ENCODE measurements at regions not wholly inside any gene's neighbourhood (a gene's known extent, or its start where the extent isn't known, plus 50 kb on each side); places are given as distances from the start of the nearest gene placed in this dataset.

DNA sequence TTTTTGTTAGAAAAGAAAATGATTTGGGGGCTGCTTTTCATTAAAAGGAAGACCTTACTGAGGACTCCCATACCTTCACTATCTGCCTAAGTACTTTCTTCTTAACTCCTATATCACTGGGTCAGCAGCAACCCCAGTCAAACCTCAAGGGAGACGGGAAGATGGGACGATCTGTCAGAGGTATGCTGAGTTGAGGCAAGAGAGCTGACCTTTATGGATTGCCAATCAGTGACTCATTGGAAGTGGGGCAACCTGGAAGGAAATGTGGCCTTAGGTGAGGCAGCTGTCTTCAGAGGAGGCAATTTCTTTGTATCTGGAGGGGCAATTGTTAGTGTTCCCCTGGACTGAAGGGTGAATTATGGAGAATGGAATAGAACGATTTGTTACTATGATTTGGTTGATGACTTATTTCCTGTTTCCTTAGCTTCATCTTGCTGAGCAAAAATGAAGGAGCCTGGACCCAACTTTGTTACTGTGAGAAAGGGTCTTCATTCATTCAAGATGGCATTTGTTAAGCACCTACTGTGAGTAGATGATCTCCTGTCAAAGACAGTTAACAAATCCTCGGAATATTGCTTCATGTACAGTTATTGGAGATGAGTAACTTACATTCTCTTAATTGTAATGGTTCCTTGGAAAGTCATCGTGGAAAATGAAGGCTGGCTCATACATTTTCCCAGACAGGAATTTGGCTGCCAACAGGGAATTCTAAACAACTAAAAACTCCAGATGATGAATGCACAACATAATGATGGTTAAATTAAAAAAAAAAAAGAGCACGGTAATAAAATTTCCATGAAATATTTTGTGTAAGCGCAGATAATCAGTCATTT, 134.7 kb upstream of the KCNJ15 start:
- intact Hi-C loops (cut with micrococcal nuclease), result no loop called here
- WGBS, 2 experiments (ENCODE audit: extremely low coverage in 2 of 2, insufficient read length in 1 of 2), result no CpG with 5 or more reads among the region's 7 CpGs

More for the DNA sequence above, 134.7 kb upstream of the KCNJ15 start:
- Histone ChIP-seq H3K4ac (ENCODE audit: low read depth, low read length) (no peak overlapping the region), H3K14ac (replicated peaks; ENCODE audit: low read depth, low read length) (no peak overlapping the region), H3K9me1 (ENCODE audit: insufficient read depth, low read length) (no peaks in the 10 kb centered on the region), H3K27ac (ENCODE audit: insufficient read depth, low read length) (no peak overlapping the region), H3K4me2 (ENCODE audit: low read depth, low read length) (no peak overlapping the region), H2AK9ac (replicated peaks; ENCODE audit: low read depth, low read length, poor library complexity) (no peak overlapping the region), H3K9me3 (ENCODE audit: control insufficient read depth, insufficient read depth, low read length) (no peaks in the 10 kb centered on the region), H3K79me1 (ENCODE audit: low read depth in 1 of 2, low read length in 2 of 2) (no peaks in the 10 kb centered on the region), H3K4me1 (ENCODE audit: control insufficient read depth, insufficient read depth, low read length) (no peaks in the 10 kb centered on the region), H2AFZ (replicated peaks; ENCODE audit: low read length, poor library complexity) (no peak overlapping the region), H2BK5ac (ENCODE audit: low read depth, low read length, poor library complexity, severe bottlenecking) (no peak overlapping the region), H3K18ac (ENCODE audit: low read depth, low read length) (no peak overlapping the region), H2BK120ac (ENCODE audit: low read depth, low read length) (no peak overlapping the region), H3K56ac (ENCODE audit: extremely low read depth, insufficient read depth, low read length) (no peak overlapping the region), H4K8ac (ENCODE audit: low read depth in 2 of 2, low read length in 2 of 2) (no peak overlapping the region), H3K36me3 (ENCODE audit: control insufficient read depth, insufficient read depth, low read length) (no peaks in the 10 kb centered on the region), H4K91ac (ENCODE audit: insufficient read depth, low read depth, low read length) (no peak overlapping the region), H2BK15ac (ENCODE audit: low read depth, low read length) (no peak overlapping the region), H4K20me1 (ENCODE audit: insufficient read depth, low read length) (no peaks in the 10 kb centered on the region), H2AK5ac (ENCODE audit: low read depth, low read length) (no peak overlapping the region), H3K27me3 (ENCODE audit: control insufficient read depth, insufficient read depth, low read length) (peaks cover 6% of the 10 kb centered on the region), H4K5ac (ENCODE audit: low read depth, low read length) (no peak overlapping the region), H3K9ac (ENCODE audit: low read depth, low read length) (no peak overlapping the region), H3K23ac (ENCODE audit: low read depth, low read length) (no peak overlapping the region), H3K4me3 (ENCODE audit: insufficient read depth, low read depth, low read length) (no peak overlapping the region), H2BK20ac (ENCODE audit: low read depth, low read length) (no peak overlapping the region)
- TF ChIP-seq FOS (IDR thresholded peaks at IDR 0.05; ENCODE audit: low read depth, low read length) (no peak), BHLHE40 (IDR thresholded peaks at IDR 0.05; ENCODE audit: low read depth, low read length) (no peak), RAD21 (IDR thresholded peaks at IDR 0.05; ENCODE audit: low read length) (no peak), RFX5 (IDR thresholded peaks at IDR 0.05; ENCODE audit: low read depth, low read length) (no peak), SMC3 (IDR thresholded peaks at IDR 0.05; ENCODE audit: low read depth, low read length) (no peak), MAZ (IDR thresholded peaks at IDR 0.05; ENCODE audit: borderline replicate concordance, low read depth, low read length) (no peak), MAFK (IDR thresholded peaks at IDR 0.05; ENCODE audit: low read depth, low read length) (no peak), MXI1 (IDR thresholded peaks at IDR 0.05; ENCODE audit: borderline replicate concordance, low read depth, low read length) (no peak), CHD1 (IDR thresholded peaks at IDR 0.05; ENCODE audit: low read depth, low read length) (no peak), CEBPB (IDR thresholded peaks at IDR 0.05; ENCODE audit: low read depth, low read length) (no peak), RCOR1 (IDR thresholded peaks at IDR 0.05; ENCODE audit: insufficient replicate concordance, low read length) (no peak), NFE2L2 (IDR thresholded peaks at IDR 0.05; ENCODE audit: low read depth, low read length) (no peak), POLR2A (IDR thresholded peaks at IDR 0.05; ENCODE audit: low read depth, low read length) (no peak)
- TF ChIP-seq, protein P1, sequence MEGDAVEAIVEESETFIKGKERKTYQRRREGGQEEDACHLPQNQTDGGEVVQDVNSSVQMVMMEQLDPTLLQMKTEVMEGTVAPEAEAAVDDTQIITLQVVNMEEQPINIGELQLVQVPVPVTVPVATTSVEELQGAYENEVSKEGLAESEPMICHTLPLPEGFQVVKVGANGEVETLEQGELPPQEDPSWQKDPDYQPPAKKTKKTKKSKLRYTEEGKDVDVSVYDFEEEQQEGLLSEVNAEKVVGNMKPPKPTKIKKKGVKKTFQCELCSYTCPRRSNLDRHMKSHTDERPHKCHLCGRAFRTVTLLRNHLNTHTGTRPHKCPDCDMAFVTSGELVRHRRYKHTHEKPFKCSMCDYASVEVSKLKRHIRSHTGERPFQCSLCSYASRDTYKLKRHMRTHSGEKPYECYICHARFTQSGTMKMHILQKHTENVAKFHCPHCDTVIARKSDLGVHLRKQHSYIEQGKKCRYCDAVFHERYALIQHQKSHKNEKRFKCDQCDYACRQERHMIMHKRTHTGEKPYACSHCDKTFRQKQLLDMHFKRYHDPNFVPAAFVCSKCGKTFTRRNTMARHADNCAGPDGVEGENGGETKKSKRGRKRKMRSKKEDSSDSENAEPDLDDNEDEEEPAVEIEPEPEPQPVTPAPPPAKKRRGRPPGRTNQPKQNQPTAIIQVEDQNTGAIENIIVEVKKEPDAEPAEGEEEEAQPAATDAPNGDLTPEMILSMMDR (conservative IDR thresholded peaks at IDR 0.05; ENCODE audit: low read depth, low read length), result no peak
- TF ChIP-seq, protein P2, sequence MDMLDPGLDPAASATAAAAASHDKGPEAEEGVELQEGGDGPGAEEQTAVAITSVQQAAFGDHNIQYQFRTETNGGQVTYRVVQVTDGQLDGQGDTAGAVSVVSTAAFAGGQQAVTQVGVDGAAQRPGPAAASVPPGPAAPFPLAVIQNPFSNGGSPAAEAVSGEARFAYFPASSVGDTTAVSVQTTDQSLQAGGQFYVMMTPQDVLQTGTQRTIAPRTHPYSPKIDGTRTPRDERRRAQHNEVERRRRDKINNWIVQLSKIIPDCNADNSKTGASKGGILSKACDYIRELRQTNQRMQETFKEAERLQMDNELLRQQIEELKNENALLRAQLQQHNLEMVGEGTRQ (IDR thresholded peaks at IDR 0.05; ENCODE audit: low read depth, low read length), result no peak
- TF ChIP-seq, protein P3, sequence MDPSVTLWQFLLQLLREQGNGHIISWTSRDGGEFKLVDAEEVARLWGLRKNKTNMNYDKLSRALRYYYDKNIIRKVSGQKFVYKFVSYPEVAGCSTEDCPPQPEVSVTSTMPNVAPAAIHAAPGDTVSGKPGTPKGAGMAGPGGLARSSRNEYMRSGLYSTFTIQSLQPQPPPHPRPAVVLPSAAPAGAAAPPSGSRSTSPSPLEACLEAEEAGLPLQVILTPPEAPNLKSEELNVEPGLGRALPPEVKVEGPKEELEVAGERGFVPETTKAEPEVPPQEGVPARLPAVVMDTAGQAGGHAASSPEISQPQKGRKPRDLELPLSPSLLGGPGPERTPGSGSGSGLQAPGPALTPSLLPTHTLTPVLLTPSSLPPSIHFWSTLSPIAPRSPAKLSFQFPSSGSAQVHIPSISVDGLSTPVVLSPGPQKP (IDR thresholded peaks at IDR 0.05; ENCODE audit: borderline replicate concordance, low read depth, low read length), result no peak
- DNase-seq (no peak), ATAC-seq (ENCODE audit: low read depth) (no peak)
- in situ Hi-C loops (cut with MboI; ENCODE audit: low sequenced_read_pairs), result no loop called here
- ChIA-PET POLR2A (ENCODE audit: unreplicated experiment) (no interaction called here), CTCF (interaction anchor here (0.6 kb wide), 1 partner anchor 12 kb away, joined by 3 read pairs; no protein-coding TSS in a partner anchor)
- dilution Hi-C loops (cut with HindIII; ENCODE audit: low sequenced_read_pairs, unreplicated experiment), result no loop called here
- BruUV-seq (replicated peaks), result no TSS peak

Data from IMR-90 (cell line).